Parathyroid adenoma (tissue), 2 donors: ENCODE measurements at regions not wholly inside any gene's neighbourhood (a gene's known extent, or its start where the extent isn't known, plus 50 kb on each side); places are given as distances from the start of the nearest gene placed in this dataset.

Experiments
- H2AFZ ChIP-seq: fragments of 300-600 bp; sonication (generic); one replicate; pipeline ENCODE4 v1.7.0; 2017; ENCODE audit warnings: antibody characterized with exemption, mild to moderate bottlenecking
- H3K27ac ChIP-seq: fragments of 300-600 bp; sonication (generic); one replicate; pipeline ENCODE4 v1.7.0; 2017
- H3K27me3 ChIP-seq: fragments of 300-600 bp; sonication (generic); one replicate; pipeline ENCODE4 v1.7.0; 2017; ENCODE audit warnings: low read length; ENCODE audit not compliant: control insufficient read depth, insufficient read depth
- H3K36me3 ChIP-seq: fragments of 300-600 bp; sonication (generic); one replicate; pipeline ENCODE4 v1.7.0; 2017; ENCODE audit warnings: low read length; ENCODE audit not compliant: control insufficient read depth, insufficient read depth
- H3K4me1 ChIP-seq: fragments of 300-600 bp; sonication (generic); one replicate; pipeline ENCODE4 v1.7.0; 2017; ENCODE audit warnings: control low read depth
- H3K4me2 ChIP-seq: fragments of 300-600 bp; sonication (generic); one replicate; pipeline ENCODE4 v1.7.0; 2017; ENCODE audit warnings: low read length
- H3K4me3 ChIP-seq: fragments of 300-600 bp; sonication (generic); one replicate; pipeline ENCODE4 v1.7.0; 2017; ENCODE audit warnings: low read depth, low read length
- H3K79me2 ChIP-seq: fragments of 300-600 bp; sonication (generic); one replicate; pipeline ENCODE4 v1.7.0; 2017; ENCODE audit warnings: control low read depth
- H3K9ac ChIP-seq: fragments of 300-600 bp; sonication (generic); one replicate; pipeline ENCODE4 v1.7.0; 2017; ENCODE audit warnings: mild to moderate bottlenecking
- H3K9me3 ChIP-seq: fragments of 300-600 bp; sonication (generic); one replicate; pipeline ENCODE4 v1.7.0; 2017; ENCODE audit warnings: low read length; ENCODE audit not compliant: control insufficient read depth
- CTCF ChIP-seq: fragments of 300-600 bp; sonication (generic); IDR thresholded peaks from one replicate; pipeline ENCODE4 v1.7.0; 2017; ENCODE audit warnings: antibody characterized with exemption, mild to moderate bottlenecking
- donor health status: primary hyperparathyroidism.

GRCh38 chr3:101128001-101128400 lies 134.8 kb upstream of the ABI3BP start:
- TF ChIP-seq CTCF: no peak
- Histone ChIP-seq H3K79me2 (no peaks in the 10 kb centered on the region), H3K27ac (no peak overlapping the region), H2AFZ (no peak overlapping the region), H3K9ac (no peak overlapping the region), H3K36me3 (no peaks in the 10 kb centered on the region), H3K4me3 (no peak overlapping the region), H3K4me2 (no peak overlapping the region), H3K9me3 (peaks cover 3% of the 10 kb centered on the region), H3K4me1 (no peaks in the 10 kb centered on the region), H3K27me3 (no peaks in the 10 kb centered on the region)

GRCh38 chr3:101124125-101124524 lies 130.9 kb upstream of the ABI3BP start:
- no peak overlapping the region for H2AFZ ChIP-seq
- H3K4me2 ChIP-seq: no peak overlapping the region
- H3K9ac ChIP-seq: no peak overlapping the region
- no peaks in the 10 kb centered on the region for H3K36me3 ChIP-seq
- H3K4me3 ChIP-seq: no peak overlapping the region
- no peaks in the 10 kb centered on the region for H3K79me2 ChIP-seq
- H3K27ac ChIP-seq: no peak overlapping the region
- no peaks in the 10 kb centered on the region for H3K27me3 ChIP-seq
- TF ChIP-seq CTCF: no peak
- no peaks in the 10 kb centered on the region for H3K4me1 ChIP-seq
- no peaks in the 10 kb centered on the region for H3K9me3 ChIP-seq

- Histone ChIP-seq H3K4me2 (no peak overlapping the region), H3K36me3 (no peaks in the 10 kb centered on the region), H3K27ac (no peak overlapping the region), H3K9ac (no peak overlapping the region), H3K27me3 (no peaks in the 10 kb centered on the region), H2AFZ (no peak overlapping the region), H3K4me1 (no peaks in the 10 kb centered on the region), H3K9me3 (no peaks in the 10 kb centered on the region), H3K4me3 (no peak overlapping the region), H3K79me2 (no peaks in the 10 kb centered on the region)
- no peak for TF ChIP-seq CTCF
Observed at GRCh38 chr3:101123081-101123480, 129.9 kb upstream of the ABI3BP start.

- no peaks in the 10 kb centered on the region for H3K9me3 ChIP-seq
- no peak for TF ChIP-seq CTCF
Observed at GRCh38 chr3:101122681-101123080, 129.5 kb upstream of the ABI3BP start.

GRCh38 chr3:101120039-101120438 lies 126.8 kb upstream of the ABI3BP start:
- Histone ChIP-seq H3K4me1 (no peaks in the 10 kb centered on the region), H3K79me2 (no peaks in the 10 kb centered on the region), H3K36me3 (no peaks in the 10 kb centered on the region), H3K4me3 (no peak overlapping the region), H3K27ac (no peak overlapping the region), H2AFZ (no peak overlapping the region), H3K9ac (no peak overlapping the region), H3K4me2 (no peak overlapping the region), H3K27me3 (no peaks in the 10 kb centered on the region), H3K9me3 (no peaks in the 10 kb centered on the region)
- TF ChIP-seq CTCF: no peak

More at GRCh38 chr3:101122681-101123080, 129.5 kb upstream of the ABI3BP start:
- Histone ChIP-seq H3K4me1 (no peaks in the 10 kb centered on the region), H3K27ac (no peak overlapping the region), H3K27me3 (no peaks in the 10 kb centered on the region), H3K9ac (no peak overlapping the region), H3K4me2 (no peak overlapping the region), H3K4me3 (no peak overlapping the region), H2AFZ (no peak overlapping the region), H3K79me2 (no peaks in the 10 kb centered on the region), H3K36me3 (no peaks in the 10 kb centered on the region)
